ENCODE measurements at regions not wholly inside any gene's neighbourhood (a gene's known extent, or its start where the extent isn't known, plus 50 kb on each side); places are given as distances from the start of the nearest gene placed in this dataset.

DNA sequence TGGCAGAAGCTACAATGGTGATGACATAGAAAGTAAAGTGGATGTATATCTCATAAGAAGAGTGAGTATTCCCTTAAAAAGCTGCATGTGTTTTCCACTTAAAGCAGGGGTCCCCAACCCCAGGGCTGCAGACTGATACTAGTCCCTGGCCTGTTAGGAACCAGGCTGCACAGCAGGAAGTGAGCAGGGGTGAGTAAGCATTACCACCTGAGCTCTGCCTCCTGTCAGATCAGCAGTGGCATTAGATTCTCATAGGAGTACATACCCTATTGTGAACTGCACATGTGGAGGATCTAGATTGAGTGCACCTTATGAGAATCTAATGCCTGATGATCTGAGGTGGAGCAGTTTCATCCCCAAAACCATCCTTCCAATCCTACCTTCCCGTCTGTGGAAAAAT, 126.1 kb upstream of the CMC1 start:
- Histone ChIP-seq H3F3A (ENCODE audit: insufficient read depth, low read length, poor library complexity, severe bottlenecking) (no peaks in the 10 kb centered on the region), H2AFZ (ENCODE audit: low read depth, low read length) (no peak overlapping the region), H3K4me3 (ENCODE audit: low read length) (no peak overlapping the region), H3K9me2 (ENCODE audit: insufficient read depth, low read length) (no peaks in the 10 kb centered on the region), H3K4me2 (ENCODE audit: low read length) (no peak overlapping the region), H3K27ac (ENCODE audit: low read length) (no peak overlapping the region), H3K36me3 (ENCODE audit: insufficient read depth, low read length) (no peaks in the 10 kb centered on the region), H3K79me2 (replicated peaks; ENCODE audit: insufficient read depth, low read length) (no peaks in the 10 kb centered on the region), H3K27me3 (ENCODE audit: insufficient read depth, low read depth, low read length) (no peaks in the 10 kb centered on the region), H3K9me3 (ENCODE audit: low read length) (no peaks in the 10 kb centered on the region), H4K20me1 (ENCODE audit: insufficient read depth) (no peaks in the 10 kb centered on the region), H3K9ac (ENCODE audit: low read length) (no peak overlapping the region)
- TF ChIP-seq POLR2AphosphoS5 (IDR thresholded peaks at IDR 0.05) (no peak), REST (IDR thresholded peaks at IDR 0.05; ENCODE audit: borderline replicate concordance) (no peak), RAD21 (conservative IDR thresholded peaks at IDR 0.05) (no peak), EZH2 (IDR thresholded peaks at IDR 0.05; ENCODE audit: borderline replicate concordance, insufficient read depth, low read length, poor library complexity, severe bottlenecking) (no peak), EP300 (conservative IDR thresholded peaks at IDR 0.05; ENCODE audit: poor library complexity, severe bottlenecking) (no peak), MXI1 (conservative IDR thresholded peaks at IDR 0.05; ENCODE audit: poor library complexity, severe bottlenecking) (no peak), TAF1 (IDR thresholded peaks at IDR 0.05; ENCODE audit: low read depth) (no peak), SMC3 (conservative IDR thresholded peaks at IDR 0.05; ENCODE audit: poor library complexity) (no peak)
- TF ChIP-seq, protein P1, sequence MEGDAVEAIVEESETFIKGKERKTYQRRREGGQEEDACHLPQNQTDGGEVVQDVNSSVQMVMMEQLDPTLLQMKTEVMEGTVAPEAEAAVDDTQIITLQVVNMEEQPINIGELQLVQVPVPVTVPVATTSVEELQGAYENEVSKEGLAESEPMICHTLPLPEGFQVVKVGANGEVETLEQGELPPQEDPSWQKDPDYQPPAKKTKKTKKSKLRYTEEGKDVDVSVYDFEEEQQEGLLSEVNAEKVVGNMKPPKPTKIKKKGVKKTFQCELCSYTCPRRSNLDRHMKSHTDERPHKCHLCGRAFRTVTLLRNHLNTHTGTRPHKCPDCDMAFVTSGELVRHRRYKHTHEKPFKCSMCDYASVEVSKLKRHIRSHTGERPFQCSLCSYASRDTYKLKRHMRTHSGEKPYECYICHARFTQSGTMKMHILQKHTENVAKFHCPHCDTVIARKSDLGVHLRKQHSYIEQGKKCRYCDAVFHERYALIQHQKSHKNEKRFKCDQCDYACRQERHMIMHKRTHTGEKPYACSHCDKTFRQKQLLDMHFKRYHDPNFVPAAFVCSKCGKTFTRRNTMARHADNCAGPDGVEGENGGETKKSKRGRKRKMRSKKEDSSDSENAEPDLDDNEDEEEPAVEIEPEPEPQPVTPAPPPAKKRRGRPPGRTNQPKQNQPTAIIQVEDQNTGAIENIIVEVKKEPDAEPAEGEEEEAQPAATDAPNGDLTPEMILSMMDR (IDR thresholded peaks at IDR 0.05; ENCODE audit: poor library complexity, severe bottlenecking) = no peak

- Histone ChIP-seq H4K20me1 (ENCODE audit: insufficient read depth) (no peaks in the 10 kb centered on the region), H3K4me2 (ENCODE audit: low read length) (no peak overlapping the region), H3K9me3 (ENCODE audit: low read length) (no peaks in the 10 kb centered on the region), H3K79me2 (replicated peaks; ENCODE audit: insufficient read depth, low read length) (no peaks in the 10 kb centered on the region), H3K9me2 (ENCODE audit: insufficient read depth, low read length) (no peaks in the 10 kb centered on the region), H2AFZ (ENCODE audit: low read depth, low read length) (no peak overlapping the region), H3F3A (ENCODE audit: insufficient read depth, low read length, poor library complexity, severe bottlenecking) (no peaks in the 10 kb centered on the region), H3K27ac (ENCODE audit: low read length) (no peak overlapping the region), H3K4me3 (ENCODE audit: low read length) (no peak overlapping the region), H3K9ac (ENCODE audit: low read length) (no peak overlapping the region), H3K36me3 (ENCODE audit: insufficient read depth, low read length) (no peaks in the 10 kb centered on the region), H3K27me3 (ENCODE audit: insufficient read depth, low read depth, low read length) (no peaks in the 10 kb centered on the region)
- TF ChIP-seq TAF1 (IDR thresholded peaks at IDR 0.05; ENCODE audit: low read depth) (no peak), RAD21 (conservative IDR thresholded peaks at IDR 0.05) (no peak), EP300 (conservative IDR thresholded peaks at IDR 0.05; ENCODE audit: poor library complexity, severe bottlenecking) (no peak), EZH2 (IDR thresholded peaks at IDR 0.05; ENCODE audit: borderline replicate concordance, insufficient read depth, low read length, poor library complexity, severe bottlenecking) (no peak), REST (IDR thresholded peaks at IDR 0.05; ENCODE audit: borderline replicate concordance) (no peak), SMC3 (conservative IDR thresholded peaks at IDR 0.05; ENCODE audit: poor library complexity) (no peak), POLR2AphosphoS5 (IDR thresholded peaks at IDR 0.05) (no peak), MXI1 (conservative IDR thresholded peaks at IDR 0.05; ENCODE audit: poor library complexity, severe bottlenecking) (no peak)
- TF ChIP-seq, protein P1 (IDR thresholded peaks at IDR 0.05; ENCODE audit: poor library complexity, severe bottlenecking) = no peak
Observed at GRCh38 chr3:28117598-28117997, 123.8 kb upstream of the CMC1 start.
